ENCODE measurements at regions not wholly inside any gene's neighbourhood (a gene's known extent, or its start where the extent isn't known, plus 50 kb on each side); places are given as distances from the start of the nearest gene placed in this dataset.

DNA sequence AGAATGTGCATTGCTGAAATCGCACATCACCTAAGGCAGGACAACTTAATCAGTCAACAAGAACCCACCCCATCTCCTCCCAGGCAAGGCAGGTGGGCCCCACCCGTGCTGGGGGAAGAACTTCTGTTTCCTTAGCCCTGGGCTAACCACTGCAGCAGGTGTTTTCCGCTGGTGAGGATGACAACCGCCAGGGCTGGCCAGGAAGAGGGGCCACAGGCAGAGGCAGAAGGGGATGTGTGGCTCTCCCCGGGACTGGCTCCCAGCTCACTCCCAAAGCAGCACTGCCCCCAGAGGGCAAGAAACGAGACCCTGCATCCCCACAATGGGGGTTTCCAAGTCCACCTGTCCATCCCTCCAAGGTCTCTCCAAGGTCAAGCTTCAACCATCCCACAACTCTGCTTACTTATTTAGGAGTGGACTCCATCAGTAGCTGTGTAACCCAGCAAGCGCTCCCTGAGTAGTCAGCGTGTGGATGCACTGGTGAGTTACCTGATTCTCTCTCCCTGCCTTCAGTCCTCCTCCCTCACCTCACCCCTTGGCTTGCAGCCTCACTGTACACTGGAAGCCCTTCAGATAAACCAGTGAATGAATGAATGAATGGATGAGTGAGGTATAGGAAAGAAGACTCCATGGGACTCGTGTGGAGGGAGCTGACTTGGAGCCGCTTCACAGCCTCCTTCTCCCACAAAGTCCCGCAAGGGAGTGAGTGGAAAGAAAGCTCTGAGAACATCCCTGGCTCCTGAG lies 168.2 kb upstream of the CST7 start:
- DNase-seq, result no peak

DNA sequence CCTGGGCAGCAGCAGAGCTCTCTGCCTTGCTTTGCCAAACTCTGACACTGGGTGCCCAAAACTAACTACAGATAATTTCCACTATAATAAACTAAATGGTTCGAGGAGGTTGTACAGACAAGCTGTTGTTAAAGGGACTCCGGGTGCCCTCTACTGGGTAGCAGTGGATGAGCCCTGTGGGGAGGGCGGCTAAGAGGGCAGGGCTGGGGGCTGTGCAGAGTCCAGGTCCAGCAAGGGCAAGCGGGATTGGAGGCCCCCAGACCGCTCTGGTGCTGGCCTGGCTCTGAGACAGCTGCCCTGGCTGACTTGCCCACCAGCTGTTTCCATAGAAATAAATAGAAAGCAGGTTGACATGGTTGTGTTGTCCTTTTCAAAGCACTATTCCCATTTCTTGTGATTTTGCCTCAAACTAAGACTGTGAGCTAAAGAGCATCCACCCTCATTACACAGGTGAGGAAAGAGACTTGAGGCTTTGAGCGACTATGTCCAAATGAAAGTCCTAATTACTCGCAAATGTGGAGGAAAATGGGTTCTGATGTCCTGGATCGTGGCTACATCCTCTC lies 167.6 kb upstream of the CST7 start:
- DNase-seq, result no peak

DNA sequence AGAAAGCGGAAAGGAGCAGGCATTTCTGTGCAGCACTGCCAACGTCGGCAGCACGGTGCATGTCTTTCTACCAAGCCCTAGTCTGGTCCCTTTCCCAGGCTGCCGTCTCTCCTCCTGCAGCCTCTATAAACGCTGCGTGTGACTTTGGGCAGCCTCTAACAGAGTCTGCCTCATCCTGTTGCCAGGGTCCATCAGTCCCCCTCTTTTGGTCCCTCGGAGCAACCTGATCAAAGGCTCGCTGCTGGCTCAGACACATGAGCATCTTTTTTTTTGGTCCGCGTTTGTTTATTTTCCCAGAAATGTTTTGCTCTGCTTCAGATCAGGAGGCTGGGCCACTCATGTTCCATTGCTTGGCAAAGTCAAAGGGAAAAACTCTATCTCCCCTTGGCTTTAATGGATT lies 166.8 kb upstream of the CST7 start:
- no peak for DNase-seq

DNA sequence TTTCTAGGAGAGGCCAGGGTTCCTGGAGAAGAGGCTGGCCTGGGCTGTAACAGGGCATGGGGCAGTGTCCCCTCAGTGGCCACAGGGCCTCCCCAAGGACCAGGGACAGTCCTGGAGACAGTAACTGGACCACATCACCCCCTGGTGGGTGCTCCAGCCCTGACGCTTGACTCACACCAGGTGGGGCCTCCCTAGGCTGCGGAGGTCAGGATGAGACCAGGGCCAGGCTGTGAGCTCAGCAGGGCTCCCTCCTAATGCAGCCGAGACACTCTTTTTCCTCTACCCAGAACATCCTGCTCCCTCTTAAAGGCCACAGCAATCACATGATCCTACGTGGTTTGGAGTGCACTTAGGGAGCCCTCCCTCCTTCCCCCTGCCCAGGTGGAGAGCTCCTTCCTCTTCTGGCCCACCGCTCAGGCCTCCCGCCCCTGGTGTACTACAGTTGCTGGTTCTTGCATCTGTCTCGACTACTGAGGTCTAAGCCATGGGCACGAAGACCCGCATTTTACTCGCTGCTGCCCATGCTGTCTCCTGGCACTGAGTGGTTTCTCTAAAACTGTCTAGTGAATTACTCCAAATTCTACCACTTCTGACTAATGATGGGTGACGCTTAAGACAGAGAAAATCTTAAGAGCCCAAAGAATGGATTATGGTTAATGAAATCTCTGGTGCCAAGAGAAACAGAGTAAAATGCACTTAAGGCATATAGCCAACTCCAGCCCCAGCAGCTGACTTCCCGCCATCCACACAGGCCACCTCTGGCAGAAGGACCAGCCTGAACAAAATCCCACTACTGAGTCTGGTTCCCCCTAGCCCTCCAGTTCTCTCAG lies 166.1 kb upstream of the CST7 start:
- DNase-seq, result no peak

DNA sequence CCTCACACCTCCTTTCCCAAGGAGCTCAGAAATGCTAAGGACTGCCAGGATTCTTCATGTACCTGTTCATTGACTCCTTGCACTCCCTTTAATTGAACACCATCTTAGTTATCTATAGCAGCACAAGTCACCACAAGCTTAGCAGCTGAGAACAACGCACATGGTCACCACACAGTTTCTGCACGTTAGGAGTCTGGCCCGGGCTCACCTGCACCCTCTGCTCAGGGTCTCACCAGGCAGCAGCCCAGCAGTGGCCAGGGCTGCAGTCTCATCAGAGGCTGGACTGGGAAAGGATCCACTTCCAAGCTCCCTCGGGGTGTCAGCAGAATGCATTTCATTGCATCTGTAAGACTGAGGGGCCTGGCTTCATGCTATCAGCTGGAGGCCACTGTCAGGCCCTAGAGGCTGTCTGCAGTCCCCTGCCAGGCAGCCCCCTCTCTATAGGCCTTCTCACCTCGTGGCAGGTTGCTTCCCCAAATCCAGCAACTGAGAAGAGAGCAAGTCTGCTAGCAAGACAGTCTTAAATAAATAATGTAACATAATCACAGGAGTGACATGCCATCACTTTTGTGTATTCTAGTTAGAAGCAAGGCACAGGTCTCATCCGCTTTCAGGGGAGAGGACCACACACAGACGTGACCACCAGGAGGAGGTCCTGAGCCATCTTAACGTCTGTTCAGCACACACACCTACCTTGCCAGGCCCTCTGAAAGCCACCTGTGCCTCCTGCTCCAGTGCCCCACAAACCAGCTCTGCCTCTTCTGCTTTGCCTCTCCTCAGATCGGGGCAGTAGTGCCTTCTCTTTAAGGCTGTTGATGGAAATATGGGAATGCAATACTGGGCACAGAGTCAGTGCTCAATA lies 165.2 kb upstream of the CST7 start:
- no peak for DNase-seq

DNA sequence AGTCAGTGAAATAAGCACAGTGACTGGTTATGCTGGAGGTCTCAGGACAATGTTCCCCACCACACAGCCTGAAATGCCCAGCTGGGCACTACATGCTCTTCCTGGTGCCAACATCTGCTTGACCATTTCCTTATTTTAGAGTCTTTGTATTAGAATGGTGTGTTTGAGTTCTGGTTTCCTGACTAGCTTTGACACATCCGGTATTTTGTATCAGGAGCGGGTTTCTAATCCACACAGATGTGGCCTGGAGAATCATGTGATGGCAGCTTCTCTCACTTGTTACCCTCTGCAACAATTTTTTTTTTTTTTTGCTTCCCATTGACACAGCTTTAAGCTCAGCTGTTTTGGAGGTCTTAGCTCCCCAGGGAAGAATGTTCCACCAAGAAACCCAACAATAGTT lies 164.5 kb upstream of the CST7 start:
- DNase-seq, result no peak

DNA sequence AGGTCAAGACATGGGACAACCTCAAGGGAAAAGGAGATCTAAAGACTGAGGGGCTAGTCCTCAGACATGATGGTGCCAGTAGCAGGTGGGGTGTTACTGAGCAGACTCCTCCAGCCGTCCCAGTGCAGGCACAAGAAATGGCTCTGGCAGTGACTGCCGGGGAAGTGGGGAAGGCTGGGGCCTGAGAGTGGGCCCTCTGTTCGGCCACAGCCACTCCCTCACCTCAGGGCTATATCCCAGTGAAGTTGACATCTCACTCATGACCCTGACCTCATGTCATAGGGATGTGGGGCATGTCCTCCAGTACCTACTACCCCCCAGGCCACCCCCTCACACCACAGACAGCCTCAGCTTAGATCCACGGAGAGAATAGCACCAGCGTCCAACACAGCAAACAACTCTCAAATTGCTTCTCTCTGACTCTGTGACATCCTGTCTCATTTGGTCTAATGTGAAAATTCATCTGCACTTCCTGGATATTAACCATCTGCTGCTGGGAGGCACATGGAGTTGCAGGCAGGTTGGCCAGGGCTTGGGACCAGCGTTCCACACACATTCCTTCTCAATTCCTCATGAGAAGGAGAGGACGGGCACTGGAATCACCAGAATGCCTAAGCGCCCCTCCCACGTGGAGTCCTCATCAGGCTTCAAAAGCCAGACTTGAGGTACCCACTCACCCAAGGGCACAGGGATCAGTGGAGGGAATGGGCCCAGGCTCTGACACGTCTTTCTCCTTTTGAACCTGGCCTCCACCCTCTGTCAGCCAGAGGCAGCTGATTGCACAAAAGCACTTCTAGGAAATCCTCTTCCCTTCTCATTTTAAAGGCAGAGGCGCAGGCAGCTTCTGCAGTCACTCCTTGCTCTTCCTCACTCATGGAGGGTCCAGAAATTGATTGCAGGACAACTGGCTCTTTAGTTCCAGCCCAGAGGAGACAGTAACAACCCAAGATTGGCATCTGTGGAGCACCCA lies 163.6 kb upstream of the CST7 start:
- DNase-seq, result no peak

DNA sequence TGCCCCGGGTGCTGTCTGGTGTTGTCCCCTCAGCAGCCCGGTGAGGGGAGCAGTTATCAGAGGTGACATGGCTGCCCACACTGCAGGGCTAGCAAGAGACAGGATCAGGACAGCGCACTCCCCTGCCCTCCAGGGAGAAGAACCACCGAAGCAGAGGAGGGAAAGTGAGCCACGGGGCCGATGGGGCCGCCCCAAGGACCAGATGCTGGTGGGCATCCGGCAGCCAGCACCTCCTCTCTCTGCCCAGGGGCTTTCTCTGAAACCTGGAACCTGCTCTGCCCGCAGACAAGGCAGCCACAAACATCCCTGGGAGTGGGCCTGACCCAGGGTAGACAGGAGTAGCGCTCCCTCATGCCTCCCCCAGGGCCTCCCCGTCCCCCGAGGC lies 163.0 kb upstream of the CST7 start:
- DNase-seq, result no peak

DNA sequence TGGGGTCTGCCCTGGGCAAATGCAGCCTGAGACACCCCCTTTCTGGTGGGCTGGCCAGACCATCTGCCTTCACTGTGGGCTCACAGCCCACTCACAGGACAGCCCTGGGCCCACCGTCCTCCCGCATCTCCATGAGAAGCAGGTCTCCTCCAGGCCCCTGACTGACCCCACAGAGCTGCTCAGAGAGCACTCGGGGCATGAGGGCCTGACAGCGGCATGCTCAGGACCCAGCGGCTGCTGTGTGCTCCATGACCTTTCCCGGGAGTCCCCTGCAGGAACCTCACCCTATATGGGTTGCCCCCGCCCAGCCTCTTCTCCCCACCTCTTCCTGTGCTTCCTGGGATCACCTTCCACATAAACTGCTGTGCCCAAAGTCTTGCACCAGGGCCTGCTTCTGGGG lies 162.4 kb upstream of the CST7 start:
- no peak for DNase-seq

DNA sequence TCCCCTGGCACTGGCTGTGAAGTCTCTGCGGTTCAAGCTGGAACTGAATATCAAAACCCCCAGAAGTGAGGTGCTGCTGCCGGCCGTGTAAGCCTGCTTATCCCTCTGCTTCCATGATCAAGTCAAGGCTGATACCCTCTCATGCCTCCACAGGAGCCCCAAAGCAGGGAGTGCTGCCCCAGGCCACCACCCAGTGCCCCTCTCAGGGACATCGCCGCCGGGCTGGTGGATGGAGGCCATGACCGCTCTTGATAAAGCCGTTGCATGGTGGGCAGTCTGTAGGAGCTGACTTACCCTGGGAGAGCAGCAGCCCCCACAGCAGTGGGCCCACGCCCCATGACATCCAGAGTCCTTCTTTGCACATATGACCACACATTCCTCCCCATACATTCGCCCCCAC lies 162.0 kb upstream of the CST7 start:
- DNase-seq, result no peak

DNA sequence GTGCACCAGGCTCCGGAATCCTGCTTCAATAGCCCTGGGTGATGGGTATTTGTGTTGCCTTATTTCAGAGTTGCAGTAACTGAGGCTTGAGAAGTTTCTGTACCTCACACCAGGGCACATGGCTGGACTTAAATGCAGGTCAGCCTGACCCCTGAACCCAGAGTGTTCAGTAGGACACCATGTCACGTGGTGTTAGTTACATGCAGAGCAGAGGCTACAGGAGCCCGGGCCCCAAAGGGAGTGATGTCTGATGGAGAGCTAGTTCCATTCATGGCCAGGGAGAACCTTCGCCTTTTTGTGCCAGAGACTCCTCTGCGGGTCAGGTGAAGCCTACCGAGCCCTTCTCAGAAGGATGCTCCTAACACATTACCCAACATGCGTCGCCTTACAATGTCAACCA lies 161.4 kb upstream of the CST7 start:
- DNase-seq, result no peak

DNA sequence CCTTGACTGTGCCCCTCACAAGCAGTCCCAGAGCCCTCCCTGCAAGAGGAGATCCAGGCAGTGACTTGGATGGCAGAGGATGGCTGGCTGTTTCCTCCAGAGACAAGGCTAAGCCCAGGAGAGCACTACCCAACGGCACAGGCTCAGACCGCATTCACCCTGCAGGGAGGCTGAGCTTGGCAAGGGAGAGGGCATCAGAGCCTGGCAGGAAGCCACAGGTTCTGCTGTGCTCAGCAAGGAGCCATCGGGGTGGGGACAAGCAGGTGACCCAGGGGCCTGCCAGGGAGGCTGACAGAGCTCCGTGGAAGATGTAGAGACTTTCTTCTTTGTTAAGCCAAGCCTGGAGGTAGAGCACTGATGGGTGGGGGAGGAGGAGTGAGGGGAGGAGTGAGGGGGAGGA lies 159.2 kb upstream of the CST7 start:
- no peak for DNase-seq

DNA sequence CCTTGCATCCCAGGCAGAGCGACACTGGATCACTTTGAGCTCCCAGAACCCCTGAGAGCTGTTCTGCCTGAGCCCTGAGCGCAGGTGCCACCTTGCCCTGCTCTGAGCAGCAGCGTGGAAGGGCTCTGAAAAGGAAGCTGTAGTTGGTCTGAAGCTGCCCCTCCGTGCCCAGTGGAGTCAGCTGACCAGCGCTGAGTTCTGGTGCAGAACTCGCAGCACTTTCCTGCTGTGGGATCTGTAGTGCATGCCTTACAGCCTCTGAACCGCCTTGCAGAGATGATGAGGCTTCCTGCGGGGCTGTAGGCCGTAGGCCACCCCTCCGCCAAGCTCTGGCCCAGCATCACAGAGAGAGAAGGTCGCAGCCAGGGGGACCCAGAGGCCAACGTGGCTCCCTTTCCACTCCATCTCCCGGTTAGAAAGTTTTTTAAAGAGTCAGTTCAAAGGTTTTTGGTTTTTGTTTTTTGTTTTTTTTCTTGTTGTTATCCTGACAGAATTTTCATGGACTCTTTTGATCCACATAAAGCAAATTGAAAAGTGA lies 158.3 kb upstream of the CST7 start:
- no peak for DNase-seq

DNA sequence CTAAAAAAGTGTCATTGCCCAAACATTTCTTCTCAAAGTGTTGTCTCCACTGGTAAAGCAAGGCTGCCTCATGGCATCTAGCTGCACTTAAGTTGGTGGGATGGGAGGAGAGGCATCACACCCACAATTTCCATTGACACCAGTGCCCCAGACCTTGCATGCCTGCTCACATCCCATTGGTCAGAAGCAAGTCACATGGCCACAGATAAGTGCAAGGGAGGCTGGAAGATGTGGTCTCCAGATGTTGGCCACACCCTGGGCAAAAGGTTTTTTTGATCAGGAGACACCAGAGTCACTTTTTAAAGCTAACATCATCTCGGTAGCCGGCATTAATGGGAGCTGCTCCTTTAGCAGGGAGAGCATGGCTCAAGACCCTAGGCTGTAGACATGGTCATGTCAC lies 157.1 kb upstream of the CST7 start:
- DNase-seq, result no peak

DNA sequence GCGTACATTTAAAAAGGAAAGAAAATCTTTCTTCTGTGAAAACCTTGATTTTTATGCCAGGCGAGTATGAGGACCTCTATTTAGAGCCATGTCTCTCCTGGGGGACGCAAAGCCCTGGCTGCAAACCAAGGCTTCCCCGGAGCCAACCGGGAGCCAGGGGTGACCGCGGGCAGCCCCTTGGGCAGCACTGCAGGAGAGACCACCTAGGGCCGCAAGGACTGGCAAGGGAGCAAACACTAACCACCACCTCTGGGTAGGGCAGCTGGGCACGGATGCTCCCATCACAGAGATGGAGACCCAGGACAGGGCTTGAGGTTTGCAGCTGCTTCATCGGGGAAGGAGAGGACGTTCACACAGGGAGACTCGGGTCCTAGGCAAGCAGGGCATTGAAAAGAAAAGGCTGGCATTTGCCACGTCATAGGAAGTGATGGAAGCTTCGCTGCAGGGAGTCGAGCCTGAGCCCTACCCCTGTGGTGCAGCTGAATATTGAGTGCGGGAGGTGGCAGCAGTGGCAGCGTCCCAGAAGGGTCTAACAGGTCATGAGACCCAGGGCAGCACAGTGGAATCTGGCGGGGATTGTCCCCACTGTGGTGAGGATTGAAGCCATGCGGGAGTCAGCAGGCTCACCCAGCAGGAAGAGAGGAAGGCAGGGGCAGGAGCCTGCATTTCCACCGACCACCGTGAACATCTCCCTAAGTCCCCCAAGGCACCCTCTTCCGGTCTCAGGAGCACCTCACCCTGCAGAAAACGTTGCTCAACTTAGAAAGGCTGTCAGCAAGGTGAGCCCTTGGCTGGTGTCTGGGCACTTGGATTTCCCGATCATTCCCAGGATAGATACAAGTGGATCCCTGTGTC lies 156.2 kb upstream of the CST7 start:
- no peak for DNase-seq

DNA sequence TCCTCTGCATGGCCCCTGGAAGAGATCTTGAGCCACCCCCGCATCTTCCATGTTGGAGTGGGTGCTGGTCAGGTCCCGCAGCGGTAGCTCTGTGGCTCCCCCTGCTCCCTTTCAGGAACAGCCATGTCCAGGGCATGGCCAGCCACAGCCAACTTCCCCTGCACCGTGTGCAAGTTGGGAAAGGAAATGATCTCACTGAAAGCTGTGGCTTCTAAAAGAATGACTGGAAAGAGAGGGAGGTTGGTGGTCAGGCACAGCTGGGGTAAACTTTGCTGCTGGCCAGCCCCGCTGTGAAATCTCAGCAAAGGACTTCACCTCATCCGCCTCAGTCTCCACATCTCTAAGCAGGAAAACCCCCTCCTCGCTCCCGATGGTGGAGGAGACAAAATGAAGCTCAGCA lies 153.6 kb upstream of the CST7 start:
- no peak for DNase-seq

DNA sequence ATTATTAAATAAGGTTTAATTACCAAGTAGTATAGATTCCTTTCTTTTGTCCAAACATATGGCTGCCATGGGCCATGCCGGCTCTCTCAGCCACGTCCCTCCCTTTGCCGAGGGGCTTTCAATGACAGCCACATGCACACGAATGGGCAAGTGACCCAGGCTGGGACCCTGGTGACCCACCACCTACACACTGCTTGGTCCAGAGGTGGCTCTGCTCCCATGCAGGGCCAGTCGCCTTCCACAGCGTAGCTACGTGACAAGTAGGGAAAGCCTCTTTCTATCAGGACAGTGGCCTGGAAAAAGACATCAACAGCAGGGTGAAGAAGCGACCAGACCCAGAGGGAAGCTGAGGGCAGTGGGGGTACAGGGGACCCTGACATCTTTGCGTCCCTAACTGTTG lies 152.8 kb upstream of the CST7 start:
- no peak for DNase-seq

DNA sequence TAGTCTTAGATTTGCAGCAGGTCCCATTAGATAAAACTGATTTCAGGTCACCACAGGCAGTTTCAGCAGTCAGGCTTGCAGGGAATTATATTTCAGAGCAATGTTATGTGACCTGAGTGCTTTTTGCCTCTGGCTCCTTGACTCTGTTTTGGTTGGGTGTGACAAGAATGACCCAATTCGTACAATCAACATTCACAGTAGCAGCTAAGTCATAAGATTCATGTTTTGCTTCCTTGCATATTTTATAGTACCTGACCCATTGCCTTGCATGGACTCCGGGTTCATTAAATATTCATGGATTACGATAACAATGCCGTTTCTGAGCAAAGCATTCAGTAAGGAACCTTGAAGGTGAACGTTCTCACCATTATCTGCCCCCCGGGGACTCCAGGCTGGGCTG lies 152.0 kb upstream of the CST7 start:
- DNase-seq, result no peak

DNA sequence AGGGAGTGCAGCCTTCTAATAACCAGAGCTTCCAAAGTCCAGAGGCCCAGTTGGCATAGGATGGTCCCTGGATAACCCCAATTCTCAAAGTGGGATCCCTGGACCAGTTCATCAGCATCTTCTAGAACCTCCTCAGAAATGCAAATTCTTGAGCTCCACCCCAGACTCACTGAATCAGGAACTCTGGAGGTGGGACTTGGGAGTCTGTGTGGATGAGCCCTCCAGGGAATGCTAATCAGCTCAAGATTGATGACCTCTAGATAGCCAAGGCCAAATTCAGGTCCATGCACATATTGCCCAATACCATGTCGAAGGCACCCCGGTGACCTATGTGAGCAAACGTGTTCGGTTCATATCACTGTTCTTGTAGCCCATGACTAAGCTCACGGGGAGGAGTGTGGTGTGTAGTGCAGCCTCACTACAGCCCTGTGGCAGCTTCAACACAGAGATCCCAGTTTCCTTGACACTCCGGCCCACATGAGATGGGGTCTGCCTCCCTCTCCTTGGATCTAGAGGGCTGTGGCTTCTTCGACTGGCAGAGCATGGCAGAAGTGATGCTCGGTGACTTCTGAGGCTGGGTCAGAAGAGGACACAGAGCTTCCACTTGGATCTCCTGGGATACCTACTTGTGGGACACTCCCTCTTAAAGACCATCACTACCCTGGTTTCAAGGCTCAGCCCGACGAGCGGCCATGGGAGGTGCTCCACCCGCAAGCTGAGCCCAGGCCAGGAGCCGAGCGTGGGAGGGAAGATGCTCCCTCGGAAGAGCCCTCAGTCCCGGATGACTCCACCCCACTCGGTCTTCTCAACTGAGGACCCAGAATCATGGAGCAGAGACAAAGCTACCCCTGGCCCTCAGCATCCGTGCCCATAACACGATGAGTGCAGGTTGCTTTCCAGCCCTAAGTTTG lies 151.1 kb upstream of the CST7 start:
- DNase-seq, result no peak
